Naive B cell (primary cell): ENCODE measurements at regions not wholly inside any gene's neighbourhood (a gene's known extent, or its start where the extent isn't known, plus 50 kb on each side); places are given as distances from the start of the nearest gene placed in this dataset.
"Not testable (repeated sequence)": the region's sequence is repeated elsewhere in the genome, so short reads cannot be mapped to it uniquely, and the experiment has no call there.

ENCODE experiments used
- ATAC-seq, 2 donors: fragments of 150-1000 bp; cut with Tn5 transposase; 2 replicates each; pipeline ENCODE4 v1.10.0; 2021; ENCODE audit warnings: low read depth in 2 of 2, mild to moderate bottlenecking in 2 of 2, moderate library complexity in 2 of 2
- DNase-seq: peaks from one replicate; pipeline ENCODE4 v3.0.0; 2022
- H3K27ac Mint-ChIP-seq, 6 donors: one replicate each; pipeline ENCODE4 v1.8.0; 2020 to 2022; ENCODE audit warnings: mild to moderate bottlenecking in 6 of 6, mixed read lengths in 6 of 6, moderate library complexity in 5 of 6, inconsistent platforms in 2 of 6
- H3K27me3 Mint-ChIP-seq, 3 donors: one replicate each; pipeline ENCODE4 v1.8.0; 2021 to 2022; ENCODE audit warnings: mixed read lengths in 3 of 3, mild to moderate bottlenecking in 1 of 3
- H3K36me3 Mint-ChIP-seq, 2 donors: one replicate each; pipeline ENCODE4 v1.8.0; 2020 to 2022; ENCODE audit warnings: mixed read lengths in 2 of 2, inconsistent platforms in 1 of 2, mild to moderate bottlenecking in 1 of 2
- H3K4me1 Mint-ChIP-seq, 3 donors: one replicate each; pipeline ENCODE4 v1.8.0; 2020 to 2022; ENCODE audit warnings: mixed read lengths in 3 of 3, inconsistent platforms in 1 of 3, mild to moderate bottlenecking in 1 of 3, moderate library complexity in 1 of 3
- H3K4me3 Mint-ChIP-seq, 8 donors: one replicate each; pipeline ENCODE4 v1.8.0; 2020 to 2022; ENCODE audit warnings: mild to moderate bottlenecking in 8 of 8, mixed read lengths in 8 of 8, moderate library complexity in 8 of 8, inconsistent platforms in 2 of 8
- H3K9me3 Mint-ChIP-seq, 7 donors: one replicate each; pipeline ENCODE4 v1.8.0; 2020 to 2022; ENCODE audit warnings: mixed read lengths in 7 of 7, mild to moderate bottlenecking in 5 of 7, inconsistent platforms in 2 of 7, moderate library complexity in 1 of 7

DNA sequence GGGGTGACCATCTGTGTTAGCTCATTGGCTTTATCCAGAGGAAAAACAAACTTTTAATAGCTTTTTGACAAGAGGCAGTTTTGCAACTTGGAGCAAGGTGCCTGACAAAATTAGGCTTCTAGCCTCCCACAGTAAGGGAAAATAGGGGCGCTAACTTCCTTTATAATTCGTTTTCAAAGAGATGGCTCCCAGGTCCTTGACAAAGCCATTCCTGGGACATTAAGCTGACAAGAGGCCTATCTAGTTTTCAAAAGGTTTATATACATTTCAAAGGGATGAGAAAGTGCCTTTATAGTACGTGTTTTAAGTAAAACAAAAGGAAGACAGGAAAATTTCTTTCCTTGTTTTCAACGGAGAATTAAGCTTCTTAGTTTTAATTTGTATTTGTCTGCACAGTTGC is 159.4 kb upstream of the GCFC2 start:
- Mint-ChIP-seq H3K9me3 (peaks cover 0 to 3% (median 2%) of the 10 kb centered on the region in 7 donors), H3K4me1 (no peaks in the 10 kb centered on the region), H3K4me3 (no peak overlapping the region), H3K27me3 (no peaks in the 10 kb centered on the region), H3K36me3 (no peaks in the 10 kb centered on the region), H3K27ac (no peak overlapping the region)
- no peak for ATAC-seq
- DNase-seq: no peak

DNA sequence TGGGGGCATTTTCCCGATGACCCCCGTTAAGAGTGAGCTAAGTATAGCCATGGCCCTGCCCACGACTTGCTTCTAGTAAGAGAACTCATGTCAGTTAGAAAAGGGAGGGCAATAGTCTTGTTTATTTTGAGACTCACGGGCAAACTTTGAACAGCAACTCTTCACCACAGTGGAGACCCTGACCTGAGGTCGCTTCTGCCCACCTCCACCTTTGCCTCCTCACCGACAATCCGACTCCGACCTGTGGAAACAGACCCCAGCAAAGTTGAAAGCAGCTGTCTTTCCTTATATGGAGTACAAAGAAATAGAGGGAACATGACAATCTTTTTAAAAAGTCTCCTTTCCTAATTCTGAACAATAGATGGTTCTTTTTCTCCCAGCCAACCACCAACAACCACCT is 155.0 kb upstream of the GCFC2 start:
- no peak for ATAC-seq
- Mint-ChIP-seq H3K36me3 (no peaks in the 10 kb centered on the region), H3K27ac (no peak overlapping the region), H3K9me3 (peaks cover 0 to 3% (median 0%) of the 10 kb centered on the region in 7 donors), H3K27me3 (peaks cover 0 to 8% (median 0%) of the 10 kb centered on the region in 3 donors), H3K4me3 (no peak overlapping the region), H3K4me1 (no peaks in the 10 kb centered on the region)
- DNase-seq: no peak

DNA sequence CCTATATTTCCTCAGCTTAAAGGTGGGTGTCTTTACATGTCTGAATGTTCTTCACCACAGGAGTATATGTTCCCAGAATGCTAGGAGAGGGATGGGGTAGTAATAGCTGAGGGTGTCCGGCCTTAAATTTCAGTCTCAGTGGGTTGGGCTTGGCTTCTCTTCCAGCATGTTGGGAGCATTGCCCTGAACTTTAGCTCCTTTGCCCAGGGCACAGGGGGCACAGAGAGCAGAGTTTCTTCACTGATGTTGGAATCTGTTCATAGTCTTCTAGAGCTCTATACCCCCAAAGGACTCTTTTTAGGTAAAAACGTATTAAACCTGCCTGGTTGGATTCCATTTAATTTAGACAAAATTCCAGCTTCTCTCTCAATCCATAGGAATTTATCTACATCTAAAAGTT is 154.4 kb upstream of the GCFC2 start:
- H3K36me3 Mint-ChIP-seq: no peaks in the 10 kb centered on the region
- H3K4me3 Mint-ChIP-seq: no peak overlapping the region
- no peaks in the 10 kb centered on the region for H3K4me1 Mint-ChIP-seq
- H3K9me3 Mint-ChIP-seq: peaks cover 0 to 3% (median 0%) of the 10 kb centered on the region in 7 donors
- H3K27ac Mint-ChIP-seq: peak overlapping the region in 1 of 6 donors; percentile 53
- ATAC-seq: no peak
- peaks cover 0 to 8% (median 0%) of the 10 kb centered on the region in 3 donors for H3K27me3 Mint-ChIP-seq
- DNase-seq: no peak

DNA sequence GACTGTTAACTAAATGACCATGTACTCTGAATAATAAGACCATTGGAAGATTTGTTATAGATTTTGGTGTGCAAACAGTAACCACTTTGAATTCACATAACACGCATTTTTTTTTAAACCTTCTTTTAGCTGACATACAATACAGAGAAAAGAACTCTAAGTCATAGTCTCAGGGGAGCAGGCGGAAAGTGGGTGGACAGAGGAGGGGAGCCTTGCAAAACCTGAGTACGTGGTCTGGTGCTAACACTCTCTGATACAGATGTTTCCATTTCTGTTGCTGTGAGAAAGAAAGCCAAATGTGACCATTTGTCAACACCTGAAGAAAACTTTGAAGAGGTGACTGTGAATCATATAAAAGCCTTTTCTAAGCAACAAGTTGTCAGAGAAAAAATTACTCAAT is 151.8 kb upstream of the GCFC2 start:
- Mint-ChIP-seq H3K4me1 (no peaks in the 10 kb centered on the region), H3K36me3 (no peaks in the 10 kb centered on the region), H3K27me3 (peaks cover 0 to 8% (median 0%) of the 10 kb centered on the region in 3 donors), H3K9me3 (peaks cover 0 to 4% (median 0%) of the 10 kb centered on the region in 7 donors), H3K27ac (no peak overlapping the region), H3K4me3 (no peak overlapping the region)
- no peak for ATAC-seq
- DNase-seq: no peak

DNA sequence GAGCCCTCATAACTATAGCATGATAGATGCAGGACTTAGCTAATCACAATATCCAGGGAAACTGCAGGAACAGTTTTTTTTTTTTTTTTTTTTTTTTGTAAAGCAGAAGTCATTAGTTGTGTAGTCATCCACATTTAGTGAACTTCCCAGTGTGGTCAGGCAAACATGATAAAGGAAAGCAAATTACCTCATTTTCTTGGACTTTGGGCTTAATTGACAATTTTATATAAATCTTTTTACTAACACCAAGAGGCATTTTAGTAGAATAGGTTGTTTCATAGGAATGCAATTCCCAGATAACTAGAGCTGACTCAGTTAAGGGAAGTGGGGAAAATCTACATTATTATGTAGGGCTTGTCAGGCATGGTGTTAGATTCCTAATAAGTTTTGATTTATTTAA is 142.7 kb upstream of the GCFC2 start:
- no peak for ATAC-seq
- no peaks in the 10 kb centered on the region for H3K36me3 Mint-ChIP-seq

DNA sequence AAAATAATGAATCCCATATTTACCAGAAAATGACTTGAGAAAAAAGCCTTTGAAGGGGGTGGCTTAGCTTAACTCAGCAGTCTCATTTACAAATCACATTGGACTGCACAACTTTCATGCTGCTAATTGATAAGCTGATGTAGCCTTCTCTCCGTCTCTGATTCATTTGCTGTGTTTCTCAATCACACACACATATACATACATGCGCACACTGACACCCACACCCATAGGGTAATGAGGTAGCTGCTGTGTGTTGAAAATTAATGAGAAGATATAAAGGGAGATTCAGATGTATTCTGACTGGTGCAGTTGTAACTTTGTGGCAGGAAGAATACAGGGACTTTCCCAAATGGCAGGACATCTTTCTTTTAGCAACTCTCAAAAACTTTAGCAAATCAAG is 141.9 kb upstream of the GCFC2 start:
- no peaks in the 10 kb centered on the region for H3K4me1 Mint-ChIP-seq
- no peak overlapping the region for H3K4me3 Mint-ChIP-seq
- no peak for DNase-seq
- peaks cover 0 to 4% (median 0%) of the 10 kb centered on the region in 3 donors for H3K27me3 Mint-ChIP-seq
- no peak for ATAC-seq
- no peak overlapping the region for H3K27ac Mint-ChIP-seq
- peaks cover 4 to 29% (median 12%) of the 10 kb centered on the region in 7 donors for H3K9me3 Mint-ChIP-seq
- H3K36me3 Mint-ChIP-seq: no peaks in the 10 kb centered on the region

More for the DNA sequence above, 142.7 kb upstream of the GCFC2 start:
- no peak overlapping the region for H3K27ac Mint-ChIP-seq
- no peak for DNase-seq
- H3K4me3 Mint-ChIP-seq: no peak overlapping the region
- H3K27me3 Mint-ChIP-seq: peaks cover 0 to 4% (median 0%) of the 10 kb centered on the region in 3 donors
- peaks cover 4 to 29% (median 12%) of the 10 kb centered on the region in 7 donors for H3K9me3 Mint-ChIP-seq
- no peaks in the 10 kb centered on the region for H3K4me1 Mint-ChIP-seq

DNA sequence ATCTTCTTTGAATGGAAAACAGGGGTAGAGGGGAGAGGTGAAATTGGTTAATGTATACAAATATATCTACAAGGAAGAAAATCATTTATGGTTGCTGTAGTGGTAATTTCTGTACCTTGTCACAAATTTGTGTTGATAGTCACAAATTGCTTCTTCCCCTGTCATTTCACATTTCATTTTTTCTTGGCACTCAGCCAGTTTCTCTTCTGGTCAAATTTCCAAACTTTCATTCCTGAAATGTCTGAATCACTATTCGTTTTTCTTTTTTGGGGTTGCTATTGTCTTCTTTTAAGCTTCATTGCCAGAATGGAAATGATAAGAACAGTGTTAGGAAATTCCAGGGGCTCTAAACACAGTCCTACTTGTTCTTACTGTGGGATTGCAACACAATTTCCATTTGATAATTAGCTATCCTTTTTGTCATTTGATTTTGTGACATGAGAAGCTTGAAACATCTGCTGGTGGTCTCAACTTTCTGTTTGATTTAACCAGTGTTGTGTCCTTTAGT is 136.0 kb upstream of the GCFC2 start:
- Mint-ChIP-seq H3K9me3 (peaks cover 0 to 11% (median 0%) of the 10 kb centered on the region in 7 donors), H3K4me1 (no peaks in the 10 kb centered on the region), H3K4me3 (no peak overlapping the region), H3K27ac (no peak overlapping the region), H3K27me3 (peaks cover 0 to 4% (median 0%) of the 10 kb centered on the region in 3 donors), H3K36me3 (no peaks in the 10 kb centered on the region)
- ATAC-seq (no peak), DNase-seq (no peak)

DNA sequence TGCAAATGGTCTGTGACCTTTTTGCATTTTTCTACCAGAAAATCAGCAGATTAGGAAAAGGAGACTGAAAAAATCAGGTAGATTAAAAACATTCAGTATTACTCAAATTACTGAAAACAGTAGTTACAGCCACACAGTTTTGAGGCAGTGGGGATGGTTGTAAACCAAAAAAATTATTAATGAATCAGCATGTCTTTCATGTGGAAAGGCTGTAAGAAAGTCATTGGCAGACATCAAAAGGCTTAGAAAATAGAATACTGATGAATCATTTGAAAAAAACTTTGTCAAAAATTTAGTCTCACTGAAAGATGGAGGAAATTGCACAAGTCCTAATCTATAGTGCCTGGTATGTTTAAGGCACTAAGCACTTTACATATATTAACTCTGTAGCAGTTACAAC is 133.9 kb upstream of the GCFC2 start:
- Mint-ChIP-seq H3K27ac (no peak overlapping the region), H3K36me3 (no peaks in the 10 kb centered on the region), H3K4me3 (no peak overlapping the region), H3K4me1 (no peaks in the 10 kb centered on the region), H3K9me3 (peaks cover 0 to 11% (median 2%) of the 10 kb centered on the region in 7 donors), H3K27me3 (peaks cover 0 to 4% (median 0%) of the 10 kb centered on the region in 3 donors)
- ATAC-seq (no peak), DNase-seq (no peak)

DNA sequence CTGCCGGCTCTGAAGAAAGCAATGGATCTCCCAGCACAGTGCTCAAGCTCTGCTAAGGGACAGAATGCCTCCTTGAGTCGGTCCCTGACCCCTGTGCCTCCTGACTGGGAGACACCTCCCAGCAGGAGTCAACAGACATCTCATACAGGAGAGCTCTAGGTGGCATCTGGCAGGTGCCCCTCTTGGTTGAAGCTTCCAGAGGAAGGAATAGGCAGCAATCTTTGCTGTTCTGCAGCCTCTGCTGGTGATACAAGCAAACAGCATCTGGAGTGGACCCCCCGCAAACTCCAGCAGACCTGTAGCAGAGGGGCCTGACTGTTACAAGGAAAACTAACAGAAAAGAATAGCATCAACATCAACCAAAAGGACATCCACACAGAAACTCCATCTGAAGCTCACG is 123.9 kb upstream of the GCFC2 start:
- DNase-seq, H3K27ac Mint-ChIP-seq, ATAC-seq: not testable (repeated sequence)

DNA sequence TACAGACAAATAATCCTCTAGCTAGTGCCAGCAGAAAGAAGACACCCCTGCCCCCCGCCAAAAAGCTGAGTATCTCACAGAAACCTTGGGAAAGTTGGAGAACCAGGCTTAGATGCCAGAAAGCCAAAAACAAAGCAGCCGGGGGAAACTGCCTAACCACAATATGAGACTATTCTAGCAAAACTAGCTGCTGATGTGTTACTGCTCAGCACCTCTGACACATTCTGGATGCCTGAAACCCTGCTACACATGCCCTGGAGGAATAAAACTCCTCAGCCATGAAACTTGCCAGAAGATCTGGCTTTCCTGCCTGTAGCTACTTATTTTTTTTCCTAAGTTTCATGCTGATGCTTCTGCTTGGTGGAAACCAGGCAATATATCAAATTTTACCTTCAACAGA is 122.7 kb upstream of the GCFC2 start:
- Mint-ChIP-seq H3K27me3 (no peaks in the 10 kb centered on the region), H3K9me3 (peaks cover 0 to 13% (median 5%) of the 10 kb centered on the region in 7 donors), H3K36me3 (no peaks in the 10 kb centered on the region), H3K4me3 (no peak overlapping the region), H3K4me1 (no peaks in the 10 kb centered on the region), H3K27ac (no peak overlapping the region)
- DNase-seq (no peak), ATAC-seq (no peak)

More for the DNA sequence above, 123.9 kb upstream of the GCFC2 start:
- H3K27me3 Mint-ChIP-seq, H3K4me3 Mint-ChIP-seq, H3K4me1 Mint-ChIP-seq, H3K36me3 Mint-ChIP-seq: not testable (repeated sequence)
- peaks cover 0 to 22% (median 16%) of the 10 kb centered on the region in 7 donors for H3K9me3 Mint-ChIP-seq

DNA sequence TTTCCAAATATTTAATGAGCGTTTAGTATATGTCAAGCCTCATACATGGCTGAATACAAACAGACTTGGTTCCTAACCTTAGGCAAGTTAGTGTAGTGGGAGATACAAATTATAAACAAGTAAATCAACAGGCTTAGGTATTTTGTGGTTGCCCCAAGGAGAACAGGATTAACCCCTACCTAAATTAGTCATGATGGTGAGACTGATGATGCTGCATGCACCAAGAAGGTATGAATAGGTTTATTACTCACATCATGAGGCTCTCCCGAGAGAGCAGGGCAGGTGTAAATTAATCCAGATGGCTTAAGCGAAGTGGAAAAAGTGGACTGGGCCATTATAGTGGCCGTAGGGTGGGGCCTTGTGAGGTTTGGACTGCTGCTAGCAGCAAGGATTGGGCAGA is 118.1 kb upstream of the GCFC2 start:
- ATAC-seq: no peak
- H3K36me3 Mint-ChIP-seq: no peaks in the 10 kb centered on the region
- no peaks in the 10 kb centered on the region for H3K4me1 Mint-ChIP-seq
- DNase-seq: no peak
- peak overlapping the region in 1 of 6 donors; percentile 51 for H3K27ac Mint-ChIP-seq
- H3K9me3 Mint-ChIP-seq: peaks cover 4 to 22% (median 12%) of the 10 kb centered on the region in 7 donors
- no peak overlapping the region for H3K4me3 Mint-ChIP-seq
- H3K27me3 Mint-ChIP-seq: no peaks in the 10 kb centered on the region

DNA sequence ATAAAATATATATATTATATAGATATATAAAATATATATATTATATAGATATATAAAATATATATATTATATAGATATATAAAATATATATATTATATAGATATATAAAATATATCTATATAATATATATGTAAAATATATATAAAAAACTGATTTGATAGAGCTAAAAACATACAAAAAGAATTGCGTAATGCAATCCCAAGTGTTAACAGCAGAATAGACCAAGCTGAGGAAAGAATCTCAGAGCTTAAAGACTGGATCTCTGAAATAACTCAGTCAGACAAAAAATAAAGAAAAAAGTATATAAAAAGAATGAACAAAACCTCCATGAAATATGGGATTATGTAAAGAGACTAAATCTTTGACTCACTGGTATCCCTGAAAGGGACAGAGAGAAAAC is 112.8 kb upstream of the GCFC2 start:
- not testable (repeated sequence) for DNase-seq, H3K4me1 Mint-ChIP-seq, H3K36me3 Mint-ChIP-seq, ATAC-seq, H3K27me3 Mint-ChIP-seq, H3K4me3 Mint-ChIP-seq, H3K27ac Mint-ChIP-seq
- H3K9me3 Mint-ChIP-seq: peaks cover 4 to 29% (median 15%) of the 10 kb centered on the region in 7 donors

DNA sequence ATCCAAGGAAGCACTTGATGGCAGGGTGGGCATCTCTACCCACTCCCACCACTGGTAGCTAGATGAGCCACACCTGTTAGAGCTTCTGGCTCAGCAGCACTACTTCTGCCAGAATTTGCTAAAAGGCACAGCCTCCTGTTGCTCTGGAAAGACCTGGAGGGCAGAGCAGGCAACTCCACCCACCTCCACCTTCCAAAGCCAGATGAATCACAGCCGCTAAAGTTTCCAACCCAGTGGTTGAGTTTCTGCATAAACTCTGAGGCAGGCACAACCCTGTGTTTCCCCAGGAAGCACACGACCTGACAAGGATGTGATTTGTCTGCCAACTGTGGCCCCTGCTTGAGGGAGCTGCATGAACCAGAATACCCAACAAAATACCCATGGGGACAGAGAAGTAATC is 111.6 kb upstream of the GCFC2 start:
- no peaks in the 10 kb centered on the region for H3K36me3 Mint-ChIP-seq
- no peaks in the 10 kb centered on the region for H3K4me1 Mint-ChIP-seq
- ATAC-seq: no peak
- H3K27ac Mint-ChIP-seq: no peak overlapping the region
- H3K9me3 Mint-ChIP-seq: peaks cover 1 to 29% (median 13%) of the 10 kb centered on the region in 7 donors
- no peak for DNase-seq
- no peak overlapping the region for H3K4me3 Mint-ChIP-seq
- H3K27me3 Mint-ChIP-seq: peaks cover 0 to 5% (median 0%) of the 10 kb centered on the region in 3 donors

DNA sequence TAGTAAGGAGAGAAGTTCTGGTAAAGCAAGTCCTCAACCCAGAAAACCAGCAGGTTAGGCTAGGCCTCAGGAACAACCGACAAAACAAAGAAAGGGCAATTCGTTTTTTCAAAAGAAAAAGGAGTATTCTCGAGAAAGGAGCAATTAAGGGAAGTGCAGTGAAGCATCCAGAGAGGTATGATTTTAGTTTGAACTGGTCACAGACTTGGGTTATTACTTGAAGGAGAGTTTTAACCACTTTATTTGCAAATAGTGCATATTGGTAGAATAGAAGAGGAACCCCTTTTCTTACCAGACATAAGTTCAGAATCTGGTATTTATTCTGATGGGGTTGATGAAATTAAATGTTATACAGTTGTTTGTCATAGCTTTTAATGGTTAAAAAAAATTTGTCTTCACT is 110.0 kb upstream of the GCFC2 start:
- ATAC-seq: no peak

More for the DNA sequence above, 110.0 kb upstream of the GCFC2 start:
- H3K9me3 Mint-ChIP-seq: peaks cover 0 to 26% (median 13%) of the 10 kb centered on the region in 7 donors
- peaks cover 0 to 5% (median 0%) of the 10 kb centered on the region in 3 donors for H3K27me3 Mint-ChIP-seq
- DNase-seq: no peak
- H3K4me3 Mint-ChIP-seq: no peak overlapping the region
- no peaks in the 10 kb centered on the region for H3K4me1 Mint-ChIP-seq
- peak overlapping the region in 1 of 6 donors; percentile 55 for H3K27ac Mint-ChIP-seq
- H3K36me3 Mint-ChIP-seq: no peaks in the 10 kb centered on the region
